T-helper 2 cell treated with Interferon-gamma antibody and Interleukin-4, amounts not matched to agents 5 μg/mL and 100 μg/mL, for 36 hours (primary cell): ENCODE measurements at regions not wholly inside any gene's neighbourhood (a gene's known extent, or its start where the extent isn't known, plus 50 kb on each side); places are given as distances from the start of the nearest gene placed in this dataset.
"Not testable (repeated sequence)": the region's sequence is repeated elsewhere in the genome, so short reads cannot be mapped to it uniquely, and the experiment has no call there.

ENCODE experiments used
- DNase-seq: peaks from one replicate; pipeline ENCODE4 v3.0.0; 2021; ENCODE audit warnings: low spot score
- H3K27ac Mint-ChIP-seq: one replicate; pipeline ENCODE4 v1.8.0; 2021; ENCODE audit warnings: mild to moderate bottlenecking, mixed read lengths
- H3K27me3 Mint-ChIP-seq: one replicate; pipeline ENCODE4 v1.8.0; 2021; ENCODE audit warnings: low read depth, mixed read lengths
- H3K36me3 Mint-ChIP-seq: one replicate; pipeline ENCODE4 v1.8.0; 2021; ENCODE audit warnings: low read depth, mixed read lengths
- H3K4me1 Mint-ChIP-seq: one replicate; pipeline ENCODE4 v1.8.0; 2021; ENCODE audit warnings: low read depth, mixed read lengths
- H3K4me3 Mint-ChIP-seq: one replicate; pipeline ENCODE4 v1.8.0; 2022; ENCODE audit warnings: mild to moderate bottlenecking, moderate library complexity, mixed read lengths
- H3K9me3 Mint-ChIP-seq: one replicate; pipeline ENCODE4 v1.8.0; 2021; ENCODE audit warnings: mixed read lengths

GRCh38 chr22:25464326-25464725 lies 100.1 kb upstream of the GRK3 start:
- not testable (repeated sequence) for H3K27me3 Mint-ChIP-seq, H3K4me3 Mint-ChIP-seq, DNase-seq, H3K27ac Mint-ChIP-seq, H3K9me3 Mint-ChIP-seq
- H3K4me1 Mint-ChIP-seq, result peaks cover 14% of the 10 kb centered on the region
- peaks cover 41% of the 10 kb centered on the region for H3K36me3 Mint-ChIP-seq

- no peak for DNase-seq
- Mint-ChIP-seq H3K9me3 (no peaks in the 10 kb centered on the region), H3K27ac (no peak overlapping the region), H3K4me1 (peaks cover 14% of the 10 kb centered on the region), H3K4me3 (no peak overlapping the region), H3K36me3 (peaks cover 28% of the 10 kb centered on the region), H3K27me3 (no peaks in the 10 kb centered on the region)
Measured at GRCh38 chr22:25465949-25466348, 98.5 kb upstream of the GRK3 start.

- no peak overlapping the region for H3K27ac Mint-ChIP-seq
Measured at GRCh38 chr22:25472382-25472781, 92.1 kb upstream of the GRK3 start.

GRCh38 chr22:25475257-25476022 lies 89.0 kb upstream of the GRK3 start:
- Mint-ChIP-seq H3K9me3 (peaks cover 13% of the 10 kb centered on the region), H3K4me1 (peaks cover 6% of the 10 kb centered on the region), H3K27ac (no peak overlapping the region), H3K4me3 (no peak overlapping the region), H3K27me3 (no peaks in the 10 kb centered on the region), H3K36me3 (peaks cover 26% of the 10 kb centered on the region)
- no peak for DNase-seq

More at GRCh38 chr22:25472382-25472781, 92.1 kb upstream of the GRK3 start:
- H3K4me1 Mint-ChIP-seq, result peaks cover 6% of the 10 kb centered on the region
- no peaks in the 10 kb centered on the region for H3K27me3 Mint-ChIP-seq
- no peak overlapping the region for H3K4me3 Mint-ChIP-seq
- peaks cover 17% of the 10 kb centered on the region for H3K36me3 Mint-ChIP-seq
- peaks cover 9% of the 10 kb centered on the region for H3K9me3 Mint-ChIP-seq
- DNase-seq, result no peak

GRCh38 chr22:25477358-25477757 lies 87.1 kb upstream of the GRK3 start:
- Mint-ChIP-seq H3K4me3 (no peak overlapping the region), H3K4me1 (peaks cover 6% of the 10 kb centered on the region), H3K36me3 (peaks cover 35% of the 10 kb centered on the region), H3K27me3 (no peaks in the 10 kb centered on the region), H3K9me3 (peaks cover 18% of the 10 kb centered on the region), H3K27ac (no peak overlapping the region)
- DNase-seq, result no peak

- H3K4me1 Mint-ChIP-seq, result peaks cover 9% of the 10 kb centered on the region
- H3K27me3 Mint-ChIP-seq, result no peaks in the 10 kb centered on the region
- no peak overlapping the region for H3K4me3 Mint-ChIP-seq
- H3K36me3 Mint-ChIP-seq, result peaks cover 38% of the 10 kb centered on the region
- H3K27ac Mint-ChIP-seq, result no peak overlapping the region
- DNase-seq, result no peak
- H3K9me3 Mint-ChIP-seq, result peaks cover 18% of the 10 kb centered on the region
Measured at GRCh38 chr22:25478111-25478510, 86.4 kb upstream of the GRK3 start.

GRCh38 chr22:25478528-25478927 lies 85.9 kb upstream of the GRK3 start:
- peaks cover 18% of the 10 kb centered on the region for H3K9me3 Mint-ChIP-seq
- no peak overlapping the region for H3K27ac Mint-ChIP-seq
- no peak for DNase-seq
- peaks cover 9% of the 10 kb centered on the region for H3K4me1 Mint-ChIP-seq
- H3K4me3 Mint-ChIP-seq, result no peak overlapping the region
- no peaks in the 10 kb centered on the region for H3K27me3 Mint-ChIP-seq
- H3K36me3 Mint-ChIP-seq, result peaks cover 39% of the 10 kb centered on the region

- Mint-ChIP-seq H3K36me3 (peaks cover 43% of the 10 kb centered on the region), H3K9me3 (peaks cover 18% of the 10 kb centered on the region), H3K4me1 (peaks cover 17% of the 10 kb centered on the region)
- not testable (repeated sequence) for H3K4me3 Mint-ChIP-seq, H3K27ac Mint-ChIP-seq, H3K27me3 Mint-ChIP-seq, DNase-seq
Measured at GRCh38 chr22:25480868-25481267, 83.6 kb upstream of the GRK3 start.

GRCh38 chr22:25482091-25482760 lies 82.2 kb upstream of the GRK3 start:
- H3K4me1 Mint-ChIP-seq, result peaks cover 24% of the 10 kb centered on the region
- H3K27ac Mint-ChIP-seq, result no peak overlapping the region
- H3K27me3 Mint-ChIP-seq, result no peaks in the 10 kb centered on the region
- peaks cover 40% of the 10 kb centered on the region for H3K36me3 Mint-ChIP-seq
- H3K9me3 Mint-ChIP-seq, result peaks cover 11% of the 10 kb centered on the region
- DNase-seq, result no peak
- H3K4me3 Mint-ChIP-seq, result no peak overlapping the region

- Mint-ChIP-seq H3K9me3 (peaks cover 6% of the 10 kb centered on the region), H3K27ac (no peak overlapping the region), H3K4me3 (no peak overlapping the region), H3K4me1 (peaks cover 24% of the 10 kb centered on the region), H3K36me3 (peaks cover 34% of the 10 kb centered on the region), H3K27me3 (no peaks in the 10 kb centered on the region)
- DNase-seq, result no peak
Measured at GRCh38 chr22:25482868-25483639, 81.4 kb upstream of the GRK3 start.

- H3K27ac Mint-ChIP-seq, result peak overlapping the region; percentile 21
- peaks cover 24% of the 10 kb centered on the region for H3K4me1 Mint-ChIP-seq
- no peak for DNase-seq
- H3K27me3 Mint-ChIP-seq, result no peaks in the 10 kb centered on the region
- H3K36me3 Mint-ChIP-seq, result peaks cover 34% of the 10 kb centered on the region
- no peak overlapping the region for H3K4me3 Mint-ChIP-seq
- peaks cover 6% of the 10 kb centered on the region for H3K9me3 Mint-ChIP-seq
Measured at GRCh38 chr22:25483931-25484330, 80.5 kb upstream of the GRK3 start.

- Mint-ChIP-seq H3K4me3 (no peak overlapping the region), H3K27ac (peak overlapping the region; percentile 53), H3K9me3 (peaks cover 6% of the 10 kb centered on the region), H3K4me1 (peaks cover 24% of the 10 kb centered on the region), H3K36me3 (peaks cover 33% of the 10 kb centered on the region), H3K27me3 (no peaks in the 10 kb centered on the region)
- DNase-seq, result peak; percentile 66
Measured at GRCh38 chr22:25484521-25485315, 79.8 kb upstream of the GRK3 start.
